GM21786 (cell line): ENCODE measurements at regions not wholly inside any gene's neighbourhood (a gene's known extent, or its start where the extent isn't known, plus 50 kb on each side); places are given as distances from the start of the nearest gene placed in this dataset.

Experiments used
- ATAC-seq: cut with Tn5 transposase; IDR thresholded peaks from one replicate; pipeline ENCODE4 v1.9.1; 2021; ENCODE audit not compliant: unreplicated experiment

DNA sequence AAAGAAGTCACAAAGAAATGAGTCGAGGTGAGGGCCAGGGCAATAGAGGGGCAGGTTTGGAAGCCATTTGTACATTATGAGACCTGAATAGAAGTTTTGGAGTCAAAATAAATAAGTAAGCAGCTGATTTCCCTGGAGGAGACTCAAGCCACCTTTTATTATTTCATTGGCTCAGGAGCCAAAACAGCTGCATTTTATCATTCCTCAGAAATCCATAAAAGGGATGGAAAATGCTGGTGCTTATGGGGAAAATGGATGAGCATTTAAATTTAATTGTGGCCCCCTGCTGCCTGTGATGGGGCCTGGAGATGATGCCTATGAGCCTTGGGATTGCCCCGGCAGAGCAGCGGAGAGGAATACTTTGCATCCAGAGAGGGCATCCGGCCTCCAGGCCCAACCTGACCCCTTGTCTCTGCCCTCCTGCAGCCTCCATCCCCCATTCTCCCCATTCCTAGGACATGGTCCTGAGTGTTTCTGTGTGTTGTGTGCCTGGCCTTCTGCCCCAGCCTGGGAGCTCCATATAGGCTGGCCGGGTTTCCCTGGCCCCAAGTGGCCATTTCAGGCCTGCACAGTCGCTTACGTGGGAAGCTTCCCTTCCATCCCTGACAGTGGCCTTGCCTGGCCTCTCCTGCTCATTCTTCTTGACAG lies 296.8 kb upstream of the ZMIZ1 start:
- no peak for ATAC-seq

DNA sequence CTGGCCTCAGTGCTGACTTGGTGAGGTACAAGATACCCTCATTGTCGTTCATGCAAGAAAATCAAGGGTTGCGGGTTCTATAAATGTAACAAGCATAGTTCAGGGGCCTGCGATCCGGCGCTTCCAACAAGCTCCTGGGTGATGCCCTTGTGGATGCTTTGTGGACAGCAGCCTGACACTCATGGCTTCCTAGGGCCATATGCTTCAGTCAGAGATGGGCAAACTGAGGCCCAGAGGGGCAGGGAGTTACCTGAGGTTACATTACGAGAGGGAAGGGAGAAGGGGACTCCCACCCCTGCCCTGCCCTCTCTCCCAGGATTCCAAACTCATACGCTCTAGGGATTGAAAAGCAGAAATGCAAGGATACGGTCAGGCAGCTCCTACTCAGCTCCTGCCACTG lies 296.3 kb upstream of the ZMIZ1 start:
- no peak for ATAC-seq

DNA sequence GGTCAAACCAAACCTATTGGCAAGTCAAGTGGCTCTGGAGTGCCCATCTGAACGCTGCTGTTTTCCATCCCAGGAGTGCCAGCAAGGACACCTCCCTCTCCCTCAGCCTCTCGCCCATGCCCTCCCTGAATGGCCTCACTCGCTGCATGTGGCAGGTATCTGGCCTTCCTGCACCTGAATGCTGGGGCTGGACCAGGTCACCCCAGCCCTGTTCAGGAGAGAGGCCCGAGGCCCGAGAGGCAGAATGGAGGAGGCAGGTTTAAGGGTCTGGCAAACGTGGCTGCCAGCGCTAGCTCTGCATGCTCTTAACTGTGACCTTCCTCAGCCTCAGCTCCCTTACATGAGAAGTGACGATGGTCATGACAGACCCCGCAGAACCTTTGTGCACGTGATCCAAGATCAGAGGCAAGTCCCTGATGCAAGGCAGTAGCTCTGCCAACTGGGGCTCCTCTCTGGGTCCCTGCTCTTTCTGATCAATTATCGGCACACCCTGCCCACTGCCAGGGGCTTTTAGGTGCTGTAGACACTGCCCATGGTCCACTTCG lies 295.7 kb upstream of the ZMIZ1 start:
- no peak for ATAC-seq

DNA sequence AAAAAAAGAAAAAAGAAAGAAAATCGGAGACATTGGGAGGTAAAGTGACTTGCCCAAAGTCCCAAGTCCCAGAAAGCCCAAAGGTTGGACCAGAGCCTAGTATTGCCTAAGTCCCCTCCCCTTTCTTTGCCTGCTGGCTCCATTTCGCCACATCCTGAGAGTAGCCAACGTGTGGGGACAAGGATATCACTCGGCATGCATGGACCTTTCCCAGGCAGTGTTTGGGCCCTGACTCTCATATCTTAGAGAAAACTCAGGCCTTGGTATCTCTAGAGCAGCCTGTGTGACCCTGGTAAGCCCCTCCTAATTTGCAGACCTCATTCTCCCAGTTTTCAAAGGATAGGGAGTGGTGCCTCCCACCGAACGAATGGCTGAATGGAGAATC lies 294.2 kb upstream of the ZMIZ1 start:
- no peak for ATAC-seq

DNA sequence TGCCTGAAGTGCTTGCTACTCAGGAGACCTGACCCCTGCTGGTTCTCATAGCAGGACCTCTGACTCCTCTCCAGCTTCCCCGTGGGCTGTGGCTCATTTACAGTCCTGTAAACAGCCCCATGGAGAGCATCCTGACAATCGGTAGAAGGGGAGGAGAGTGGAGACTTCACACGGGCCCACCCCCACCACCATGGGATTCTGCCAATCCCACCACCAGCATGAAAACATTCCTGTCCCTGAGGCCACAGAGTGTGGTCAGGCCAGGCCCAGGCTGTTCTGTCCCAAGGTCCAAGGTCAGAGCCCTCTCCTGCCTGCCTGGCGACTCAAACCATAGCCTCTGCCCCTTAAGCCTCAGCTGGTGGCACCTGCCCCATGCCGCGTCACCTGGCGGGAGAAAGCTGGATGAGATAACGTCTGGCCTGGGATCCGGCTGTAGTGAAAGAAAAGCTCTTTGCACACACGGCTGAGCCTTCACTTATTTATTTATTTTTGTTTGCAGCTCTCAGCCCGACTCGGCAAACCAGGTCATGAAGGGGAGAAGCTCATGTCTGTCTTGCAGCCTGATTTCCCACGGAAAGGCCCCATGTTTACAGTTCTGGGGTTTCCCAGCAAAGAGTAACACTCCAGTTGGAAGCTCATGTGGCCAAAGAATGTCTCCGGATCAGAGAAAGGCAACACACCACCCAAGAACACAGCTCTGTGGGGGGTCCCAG lies 293.6 kb upstream of the ZMIZ1 start:
- no peak for ATAC-seq

DNA sequence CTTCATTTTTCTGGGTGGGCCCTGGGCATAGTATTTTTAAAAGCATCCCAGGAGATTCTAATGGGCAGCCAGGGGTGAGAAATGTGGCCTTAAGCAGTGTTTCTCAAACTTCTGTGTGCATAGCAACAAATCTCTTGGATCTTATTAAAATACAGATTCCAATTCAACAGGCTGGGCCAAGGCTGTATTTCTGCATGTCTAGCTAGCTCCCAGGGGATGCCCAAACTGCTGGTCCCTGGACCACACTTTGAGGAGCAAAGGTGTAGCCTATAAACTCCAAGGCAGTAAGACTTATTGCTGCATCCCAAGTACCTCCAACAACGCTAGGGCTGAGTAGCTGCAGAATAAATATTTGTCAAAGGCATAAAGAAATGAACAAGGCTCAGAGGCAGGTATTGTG lies 292.9 kb upstream of the ZMIZ1 start:
- ATAC-seq, result no peak

DNA sequence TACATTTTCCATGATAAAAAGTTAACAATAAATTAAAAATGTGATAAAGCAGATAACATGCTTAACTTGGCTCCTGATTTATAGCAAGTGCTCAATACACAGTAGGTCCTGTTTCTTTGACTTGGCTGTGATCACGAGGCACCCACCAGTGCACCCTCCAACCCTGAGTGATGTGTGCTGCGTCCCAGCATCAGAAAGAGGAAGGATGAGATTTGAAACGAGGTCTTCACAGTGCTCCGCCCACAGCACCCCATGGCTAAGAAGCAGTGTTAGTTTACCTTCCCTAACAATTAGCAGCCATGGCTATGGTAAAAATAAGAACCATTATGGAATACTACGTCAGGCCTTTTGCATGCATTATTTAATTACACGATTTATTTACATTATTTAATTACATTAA lies 292.0 kb upstream of the ZMIZ1 start:
- ATAC-seq, result no peak

DNA sequence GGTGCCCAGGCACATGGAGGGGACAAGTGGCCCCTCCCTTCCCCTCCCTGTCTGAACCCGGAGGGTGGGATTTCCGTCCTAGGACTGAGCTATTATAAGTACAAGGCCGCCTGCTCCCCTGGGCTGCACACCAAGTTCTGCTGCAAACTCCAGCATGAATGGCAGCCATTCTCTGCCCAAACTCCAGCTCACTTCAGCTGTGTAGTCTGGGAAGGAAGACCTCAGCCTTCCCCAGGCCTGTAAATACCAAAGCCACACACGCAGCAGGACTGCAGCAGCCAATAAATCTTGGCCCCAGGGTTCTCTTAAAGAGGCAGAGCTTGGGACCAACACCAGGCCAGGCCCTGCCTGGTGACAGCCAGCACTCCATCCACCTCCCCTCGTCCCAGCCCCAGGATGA lies 291.3 kb upstream of the ZMIZ1 start:
- ATAC-seq, result no peak

DNA sequence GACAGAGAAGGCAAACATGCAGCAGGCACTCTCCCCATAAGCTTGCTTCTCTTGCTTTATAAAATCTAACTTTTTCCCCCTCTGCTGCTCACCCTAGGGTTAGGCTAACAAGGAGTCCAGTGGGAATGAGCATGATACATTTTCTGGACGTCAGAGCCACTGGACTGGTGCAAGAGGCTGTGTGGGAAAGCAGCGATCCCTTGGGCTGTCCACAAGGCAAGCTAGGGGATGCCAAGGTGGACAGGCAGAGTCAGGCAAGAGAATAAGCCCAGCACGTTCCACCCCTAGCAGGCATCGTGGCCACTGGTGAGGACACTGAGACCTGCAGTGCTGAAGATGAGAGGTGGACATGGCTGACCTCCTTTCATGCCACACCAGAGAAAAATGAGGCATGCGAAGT lies 290.9 kb upstream of the ZMIZ1 start:
- no peak for ATAC-seq

DNA sequence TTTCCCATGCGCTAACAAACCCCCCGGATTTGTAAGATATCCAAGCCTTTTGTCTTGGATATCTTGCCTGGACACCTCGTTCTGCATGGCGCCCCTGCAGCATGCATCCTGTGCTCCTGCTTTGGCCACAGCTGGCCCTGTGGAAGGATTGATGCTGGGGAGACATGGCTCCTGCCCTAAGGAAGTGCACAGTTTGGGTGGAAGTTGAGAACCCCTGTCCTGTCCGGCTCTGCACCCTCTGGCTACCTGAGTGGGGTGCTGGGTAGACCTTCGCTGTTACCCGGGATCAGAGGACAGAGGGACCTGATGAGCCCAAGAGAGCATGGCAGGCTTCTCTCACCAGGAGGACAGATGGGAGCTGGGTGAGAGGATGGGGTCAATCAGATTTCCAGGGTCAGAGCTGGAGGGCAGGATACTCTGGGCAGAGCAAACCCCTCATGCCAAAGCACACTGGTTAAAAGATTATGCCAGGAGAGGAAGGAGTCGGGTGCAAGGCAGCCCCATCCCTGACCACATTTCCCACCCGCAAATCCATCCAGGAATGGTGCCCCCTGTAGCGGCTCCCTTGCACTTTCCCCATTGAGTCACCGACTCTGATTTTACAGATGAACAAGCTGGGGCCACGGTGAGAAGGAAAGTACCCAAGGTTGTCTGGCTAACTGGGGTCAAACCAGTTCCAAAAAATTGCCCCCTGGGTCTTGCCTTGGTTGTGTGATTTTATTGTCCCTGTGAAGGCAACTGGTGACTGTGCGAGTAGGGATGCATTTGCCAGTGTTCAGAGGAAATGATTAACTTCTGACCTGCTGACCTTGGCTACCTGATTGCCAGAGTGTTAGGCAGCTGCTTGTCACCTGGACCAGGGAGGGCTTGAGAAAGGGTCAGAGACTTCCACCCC lies 290.1 kb upstream of the ZMIZ1 start:
- ATAC-seq, result no peak

DNA sequence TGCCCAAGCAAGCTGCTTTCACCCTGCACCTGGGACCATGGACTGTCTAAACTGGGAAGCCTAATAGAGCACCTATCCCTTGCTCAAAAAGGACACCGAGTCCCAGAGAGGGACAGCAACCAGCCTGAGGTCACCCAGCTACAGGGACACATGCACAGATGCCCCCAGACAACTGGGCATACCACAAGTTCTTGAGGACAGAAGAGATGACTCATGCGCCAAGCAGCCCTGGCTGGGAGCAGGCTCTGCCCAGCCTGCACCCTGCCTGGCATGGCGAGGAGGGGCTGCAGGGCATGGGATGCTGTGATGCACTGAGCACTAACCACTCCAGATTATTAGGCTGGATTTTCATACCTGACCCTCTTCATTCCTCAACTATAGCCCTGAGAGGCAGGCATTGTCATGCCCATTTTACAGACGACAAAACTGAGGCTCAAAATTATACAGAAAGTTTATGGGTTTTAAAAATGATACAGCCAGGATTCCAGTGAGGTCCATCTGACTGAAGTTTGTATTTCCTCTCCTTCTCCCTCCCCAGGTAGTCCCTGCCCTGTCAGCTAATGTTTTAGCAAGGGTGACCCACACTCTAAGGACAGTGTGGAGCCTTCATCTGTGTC lies 289.3 kb upstream of the ZMIZ1 start:
- no peak for ATAC-seq

DNA sequence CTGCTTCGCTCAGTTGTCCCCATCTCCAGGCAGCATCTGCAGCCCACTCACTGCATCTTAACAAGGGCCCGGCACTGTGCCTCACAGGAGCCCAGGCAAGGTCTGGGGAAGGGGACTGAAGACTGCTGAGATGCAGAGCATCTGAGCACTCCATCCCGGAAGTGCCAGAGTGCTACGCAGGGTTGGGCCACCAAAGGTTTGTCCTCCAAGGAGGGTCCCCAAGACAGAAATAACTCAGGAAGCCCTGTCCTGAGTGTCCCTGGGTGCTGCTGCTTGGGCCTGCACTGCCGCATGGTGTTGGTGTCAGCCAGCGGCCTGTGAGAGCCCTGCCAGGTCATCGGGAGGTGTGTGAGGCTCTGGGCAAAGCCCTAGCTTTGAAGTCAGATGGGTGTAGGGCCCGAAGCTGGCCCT lies 288.2 kb upstream of the ZMIZ1 start:
- no peak for ATAC-seq

DNA sequence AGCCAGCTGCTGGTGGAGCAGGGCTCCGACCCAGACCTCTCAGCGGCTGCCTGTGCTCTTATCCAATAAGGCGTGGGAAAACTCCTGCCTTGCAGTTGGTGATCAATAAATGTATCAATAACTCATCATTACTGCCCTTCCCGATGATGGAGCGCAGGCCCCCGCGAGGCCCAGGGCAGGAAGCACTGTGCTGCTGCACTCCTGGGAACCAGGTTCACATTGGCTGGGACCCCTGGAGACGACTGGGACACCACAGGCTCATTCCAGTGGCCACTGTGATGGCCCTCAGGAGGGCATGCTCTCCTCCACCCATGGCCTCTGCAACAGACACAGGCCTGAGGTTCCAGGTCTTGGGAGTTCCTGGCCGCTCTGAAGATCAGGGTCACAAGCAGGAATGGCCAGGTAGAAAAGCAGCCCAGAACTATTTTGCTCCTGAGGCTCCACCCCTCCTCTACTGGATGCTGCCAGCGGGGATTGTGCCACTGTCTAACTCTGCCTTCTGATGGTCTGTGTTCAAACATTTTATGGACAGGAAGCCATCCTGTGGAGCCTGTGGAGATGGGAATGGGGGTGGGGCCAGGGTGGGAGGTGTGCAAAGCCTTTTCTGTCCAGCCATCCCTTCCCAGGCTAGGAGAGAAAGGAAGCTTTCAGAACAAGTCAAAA lies 287.4 kb upstream of the ZMIZ1 start:
- ATAC-seq, result no peak

DNA sequence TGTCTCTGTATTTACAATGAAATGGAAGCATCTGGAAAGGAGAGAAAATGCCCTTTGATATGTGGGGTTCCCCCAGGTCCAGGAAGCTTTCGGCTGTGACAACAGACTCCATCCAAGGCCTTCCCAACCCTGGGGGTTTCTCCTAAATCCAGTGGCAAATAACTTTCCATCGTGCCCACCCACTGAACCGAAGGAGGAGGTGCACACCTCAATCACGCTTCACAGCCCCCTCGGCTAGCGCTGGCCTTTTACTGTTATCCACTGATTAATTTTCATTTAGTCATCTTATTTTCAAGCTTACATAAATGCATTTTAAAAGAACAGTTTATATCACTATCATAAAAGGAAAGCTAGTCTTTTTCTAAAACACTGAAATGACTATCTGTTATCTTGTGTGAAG lies 286.8 kb upstream of the ZMIZ1 start:
- no peak for ATAC-seq

DNA sequence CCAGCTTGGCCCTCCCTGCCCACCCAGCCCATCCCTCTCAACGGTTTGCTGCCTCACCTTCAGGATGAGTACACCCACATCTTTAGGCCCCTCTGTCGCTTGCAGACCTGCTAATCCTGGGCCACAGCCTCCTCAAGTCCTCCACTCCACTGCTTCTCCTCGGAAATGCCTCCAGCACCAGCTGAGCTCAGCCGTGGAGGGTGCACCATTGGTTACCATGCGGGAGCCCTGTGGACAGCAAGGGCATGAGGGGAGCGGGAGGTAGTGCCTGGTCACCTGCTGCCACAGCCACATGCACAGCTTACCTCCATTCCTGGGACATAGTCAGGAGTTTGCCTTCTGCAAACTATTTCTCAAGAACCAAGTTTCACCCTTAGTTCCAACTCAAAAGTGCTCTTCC lies 286.3 kb upstream of the ZMIZ1 start:
- ATAC-seq, result no peak

DNA sequence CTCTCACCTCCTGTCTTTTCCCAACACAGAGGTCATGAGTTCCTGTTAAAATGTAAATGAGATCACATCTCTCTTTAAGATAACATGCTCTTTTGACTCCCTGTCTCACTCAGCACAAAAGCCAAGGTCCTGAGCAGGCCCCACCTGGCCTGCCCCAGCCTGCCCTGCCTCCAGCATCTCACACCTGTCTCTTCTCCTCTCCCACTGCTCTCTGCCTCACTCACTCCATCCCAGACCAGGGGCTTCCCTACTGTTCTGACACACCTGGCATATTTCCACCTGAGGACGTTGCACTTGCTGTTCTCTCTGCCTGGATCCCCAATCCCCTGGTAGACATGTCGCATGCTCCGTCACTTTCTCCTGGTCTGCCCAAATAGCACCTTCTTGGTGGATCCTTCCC lies 285.0 kb upstream of the ZMIZ1 start:
- ATAC-seq, result no peak

DNA sequence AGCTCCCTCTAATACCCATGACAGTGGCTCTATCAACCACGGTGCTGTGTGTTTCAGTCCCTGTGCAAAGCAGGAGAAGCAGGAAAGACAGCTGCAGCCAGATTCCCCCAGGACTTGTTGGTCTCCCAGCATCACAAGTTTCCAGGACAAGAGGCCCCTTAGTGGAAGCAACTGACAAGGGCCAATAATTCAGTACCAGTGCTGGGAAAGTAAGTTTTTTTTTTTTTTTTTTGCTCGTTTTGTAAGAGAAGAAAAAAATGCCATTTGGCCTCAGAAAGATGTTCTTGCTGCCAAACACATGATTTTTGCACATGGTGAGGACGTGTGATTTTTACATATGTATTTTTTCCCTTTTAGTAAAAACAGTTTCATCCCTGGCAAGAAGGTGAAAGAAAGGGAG lies 284.2 kb upstream of the ZMIZ1 start:
- no peak for ATAC-seq

DNA sequence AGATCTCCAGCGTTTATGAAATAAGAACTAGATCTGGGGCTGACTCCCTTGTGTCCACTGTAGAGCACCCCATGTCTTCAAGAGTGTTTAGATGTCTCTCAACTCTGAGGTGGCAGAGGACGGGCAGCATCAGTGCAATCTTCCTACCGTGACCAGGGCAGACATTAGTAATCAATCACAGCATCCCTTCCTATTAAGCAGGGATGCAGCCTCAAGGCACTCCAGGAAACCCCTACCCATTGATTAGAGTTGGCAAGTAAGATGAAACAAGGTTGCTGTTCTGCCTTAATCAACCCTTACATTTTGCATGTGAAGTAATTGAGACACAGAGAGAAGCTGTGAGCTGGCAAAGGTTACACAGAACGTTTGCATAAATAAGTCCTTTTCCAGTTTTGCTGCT lies 283.7 kb upstream of the ZMIZ1 start:
- ATAC-seq, result no peak

DNA sequence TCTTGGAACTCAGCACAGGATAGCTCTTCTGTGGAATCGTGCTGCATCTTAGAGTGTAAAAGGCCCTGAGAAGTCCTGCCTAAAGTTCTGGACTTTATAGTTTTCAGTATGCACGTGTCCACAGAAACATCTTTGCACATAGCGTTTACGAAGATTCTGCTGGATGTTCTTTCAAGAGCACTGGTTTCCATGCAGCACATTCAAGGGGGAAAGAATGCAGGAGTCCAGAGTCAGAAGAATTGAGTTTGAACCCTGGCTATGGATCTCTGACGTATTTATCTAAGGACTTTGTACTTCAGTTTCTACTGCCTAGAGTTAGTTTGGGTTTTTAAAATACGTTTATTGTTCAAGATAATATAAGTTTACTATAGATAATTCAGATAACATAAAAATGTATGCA lies 282.8 kb upstream of the ZMIZ1 start:
- no peak for ATAC-seq

DNA sequence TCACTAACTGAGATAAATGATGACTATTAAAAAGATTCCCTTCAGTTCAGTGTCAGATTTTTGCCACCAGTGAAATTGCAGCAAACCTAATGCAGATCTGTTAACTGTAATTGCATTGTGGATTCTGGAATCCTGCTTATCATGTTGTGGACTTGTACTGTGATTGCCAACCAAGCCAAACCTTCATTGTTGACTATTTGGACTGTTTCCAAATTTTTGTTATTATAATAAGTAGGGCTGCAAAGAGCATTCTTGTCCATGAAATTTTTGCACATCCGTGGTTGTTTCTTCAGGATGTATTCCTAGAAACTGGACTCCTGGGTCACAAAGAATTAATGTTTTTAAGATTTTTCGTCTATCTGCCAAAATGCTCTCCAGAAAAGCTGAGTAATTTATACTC lies 281.6 kb upstream of the ZMIZ1 start:
- ATAC-seq, result no peak
